GM19397 (cell line): ENCODE measurements at regions not wholly inside any gene's neighbourhood (a gene's known extent, or its start where the extent isn't known, plus 50 kb on each side); places are given as distances from the start of the nearest gene placed in this dataset.

Experiments used
- ATAC-seq: cut with Tn5 transposase; IDR thresholded peaks from one replicate; pipeline ENCODE4 v1.9.1; 2021; ENCODE audit warnings: mild to moderate bottlenecking, moderate library complexity; ENCODE audit not compliant: unreplicated experiment

DNA sequence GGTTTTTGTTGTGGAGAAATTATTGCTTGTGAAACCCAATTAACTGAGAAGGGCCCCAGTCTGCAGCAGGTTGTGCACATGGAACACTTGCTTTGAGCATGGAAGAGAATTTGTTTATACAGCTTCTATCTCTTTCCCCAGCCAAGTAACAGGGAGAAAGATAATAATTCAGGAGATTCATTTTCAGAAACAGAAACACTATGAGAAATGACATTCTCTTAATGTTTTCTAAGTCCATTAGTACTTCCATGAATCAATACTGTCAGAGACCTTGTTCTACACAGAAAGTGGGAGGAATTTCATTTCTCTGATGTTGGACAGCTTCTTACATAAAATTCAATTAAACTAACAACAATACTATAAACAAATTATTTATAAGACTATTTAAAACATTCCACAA, 446.3 kb downstream of the KLF12 start:
- ATAC-seq, result no peak

DNA sequence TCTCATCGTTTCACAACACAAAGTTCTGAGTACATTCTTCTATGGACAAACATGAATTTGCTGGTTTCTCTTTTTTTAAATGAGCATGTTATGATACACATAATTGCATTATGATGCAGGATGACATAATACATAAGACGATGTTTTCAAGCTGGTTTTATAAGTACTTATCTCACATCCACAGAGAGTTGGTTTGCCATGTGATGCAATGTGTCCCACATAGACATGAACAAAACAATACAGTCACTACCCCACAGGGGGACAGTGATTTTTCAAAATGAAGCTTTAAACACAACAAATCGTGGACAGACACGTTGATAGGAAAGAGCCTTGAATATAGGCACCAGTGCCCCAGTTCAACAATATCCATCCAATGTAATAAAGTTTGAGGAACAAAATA, 447.1 kb downstream of the KLF12 start:
- no peak for ATAC-seq

DNA sequence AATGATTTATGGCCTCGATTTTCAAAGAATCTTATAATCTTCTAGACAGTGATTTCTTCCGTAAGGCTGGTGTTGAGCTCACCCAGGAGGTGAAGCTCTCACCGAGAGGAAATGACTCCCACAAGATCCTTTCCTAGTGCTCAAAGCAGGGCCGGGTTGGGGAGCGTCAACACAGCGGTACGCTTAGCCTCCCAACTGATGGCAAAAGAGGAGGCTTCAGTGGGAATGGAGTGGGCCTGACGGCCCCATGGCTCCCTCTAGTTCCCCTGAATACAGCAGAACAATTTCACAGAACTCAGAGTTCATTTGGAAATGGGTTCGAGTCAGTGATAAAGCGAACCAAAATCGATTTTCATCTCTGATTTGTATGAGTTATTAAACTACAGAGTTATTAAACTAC, 449.5 kb downstream of the KLF12 start:
- no peak for ATAC-seq

DNA sequence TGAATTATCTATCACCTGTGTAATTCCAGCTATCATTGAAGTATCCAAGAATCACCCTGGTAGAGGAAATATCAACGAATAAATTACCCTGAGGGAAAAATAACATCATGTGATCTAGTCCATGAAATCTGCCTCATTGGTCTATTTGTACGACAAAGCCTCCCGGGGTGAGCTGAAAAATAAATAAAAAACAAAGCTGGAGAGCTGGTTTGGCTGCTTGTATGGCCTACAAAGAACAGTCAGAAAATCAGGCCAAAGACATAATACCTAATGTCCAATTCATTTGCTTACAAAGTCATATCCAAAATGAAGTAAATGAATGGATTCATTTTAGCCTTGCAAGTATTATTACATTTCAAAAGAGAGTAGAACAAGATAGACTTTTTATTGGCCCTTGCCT, 449.9 kb downstream of the KLF12 start:
- ATAC-seq, result no peak

DNA sequence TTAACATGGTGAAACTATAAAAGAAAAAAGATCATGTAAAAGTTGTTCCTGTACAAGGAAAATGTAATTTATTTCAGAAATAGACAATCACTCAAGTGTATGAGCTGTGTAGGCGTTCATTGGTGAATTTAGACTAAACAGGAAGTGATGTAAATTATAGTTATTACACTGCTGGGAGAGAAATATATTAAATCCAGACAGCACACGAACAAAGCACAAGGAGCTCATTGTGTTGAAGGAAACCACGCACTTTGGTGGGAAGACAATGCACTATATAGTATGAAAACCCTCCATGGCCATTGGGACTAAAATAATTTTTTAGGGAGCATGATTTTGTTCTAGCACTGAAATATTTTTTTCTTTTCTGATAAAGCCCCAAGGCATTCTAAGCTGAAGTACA, 450.5 kb downstream of the KLF12 start:
- no peak for ATAC-seq

DNA sequence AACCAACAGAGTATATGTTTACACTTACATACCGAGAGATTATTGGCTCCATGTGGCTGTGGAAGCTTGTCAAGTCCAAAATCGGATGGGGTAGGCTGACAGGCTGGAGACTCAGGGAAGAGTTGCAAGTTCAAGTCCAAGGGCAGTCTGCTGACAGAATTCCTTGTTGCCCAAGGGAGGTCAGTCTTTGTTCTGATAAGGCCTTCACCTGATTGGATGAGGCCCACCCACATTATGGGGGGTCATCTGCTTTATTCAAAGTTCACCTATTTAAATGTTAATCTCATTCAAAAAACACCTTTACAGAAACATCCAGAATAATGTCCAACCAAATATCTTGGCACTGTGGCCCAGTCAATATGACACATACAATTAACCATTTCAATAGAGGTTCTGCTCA, 452.4 kb downstream of the KLF12 start:
- no peak for ATAC-seq

DNA sequence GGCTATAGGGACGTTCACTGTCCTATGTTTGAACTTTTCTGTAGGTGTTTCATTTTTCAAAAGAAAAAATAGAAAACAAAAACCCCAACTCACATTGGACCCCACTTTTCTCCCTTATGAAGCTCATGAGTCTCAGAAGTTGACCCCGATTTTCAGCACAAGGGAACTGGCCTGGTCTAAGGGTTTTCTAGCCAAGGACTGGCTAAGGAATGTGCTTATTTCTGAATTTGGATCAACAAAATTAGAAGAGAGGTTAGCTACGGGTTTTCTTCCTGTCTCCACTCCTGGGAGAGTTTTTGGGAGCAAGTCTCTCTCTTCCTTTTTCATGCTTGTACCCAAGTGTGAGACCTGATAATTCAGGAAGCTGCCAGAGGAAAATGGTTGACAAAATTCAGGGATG, 453.2 kb downstream of the KLF12 start:
- ATAC-seq, result no peak

DNA sequence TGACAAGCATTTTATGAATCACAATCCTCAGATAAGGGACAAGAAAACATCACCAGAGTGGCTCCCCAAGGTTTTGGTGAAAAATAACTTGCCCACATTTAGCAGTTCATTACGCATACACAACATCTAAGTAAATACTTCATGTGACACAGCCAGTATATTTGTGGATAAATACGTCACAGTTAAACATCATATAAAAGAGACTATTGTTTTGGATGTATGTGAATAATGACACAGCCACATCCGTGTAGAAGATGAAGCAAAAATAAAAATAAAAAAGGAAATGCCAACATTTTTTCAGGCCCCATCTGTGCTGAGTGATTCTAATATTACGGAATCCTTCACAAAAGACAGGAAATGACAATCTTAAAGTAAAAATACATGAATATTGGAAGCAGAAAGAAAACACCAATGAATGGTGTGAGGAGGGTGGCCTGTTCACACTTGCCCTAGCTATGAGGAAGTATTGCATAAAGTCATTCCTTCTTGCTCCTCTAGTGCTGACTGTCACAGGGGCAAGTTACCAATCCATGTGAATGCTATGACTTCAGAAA, 457.1 kb downstream of the KLF12 start:
- no peak for ATAC-seq

DNA sequence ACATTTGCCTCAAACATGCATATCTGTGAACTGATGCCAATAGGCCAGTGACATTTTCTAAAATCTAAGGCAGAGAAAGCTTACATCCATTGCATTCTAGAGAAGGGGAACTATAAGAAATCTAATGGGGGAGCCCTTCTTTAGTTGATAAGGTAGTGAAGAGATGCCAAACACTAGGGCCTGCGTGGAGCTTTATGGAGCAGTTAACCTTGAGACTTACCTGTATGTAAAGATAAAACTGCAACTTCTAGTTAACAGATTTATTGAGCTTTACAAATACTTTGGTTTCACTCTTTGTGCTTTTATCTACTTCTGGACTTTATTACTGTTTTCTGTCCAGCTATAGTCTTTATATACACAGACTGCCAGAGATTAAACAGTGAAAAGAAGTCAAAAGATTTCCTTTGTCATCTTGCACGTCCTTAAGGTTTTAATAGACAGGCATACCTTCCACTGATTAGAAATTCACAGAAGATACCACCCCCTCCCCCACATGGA, 457.6 kb downstream of the KLF12 start:
- no peak for ATAC-seq

DNA sequence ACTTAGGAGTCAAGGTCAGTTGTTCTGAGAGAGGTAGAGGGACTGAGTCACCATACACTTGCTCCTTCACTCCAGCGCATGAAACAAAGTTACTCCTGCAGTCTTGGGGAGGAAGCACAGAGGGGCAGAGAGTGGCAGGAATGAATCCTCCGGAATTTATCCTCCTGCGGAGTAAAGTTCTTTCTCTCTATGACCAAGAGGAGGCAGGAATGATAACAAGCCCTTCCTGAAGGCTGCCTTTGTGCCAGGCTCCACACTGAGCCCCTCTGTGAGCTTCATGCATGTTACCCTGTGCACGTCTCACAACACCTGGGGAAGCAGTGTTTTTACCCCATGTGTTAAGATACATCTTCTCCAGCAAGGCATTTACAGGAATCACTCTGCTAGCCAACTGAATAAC, 458.4 kb downstream of the KLF12 start:
- no peak for ATAC-seq

DNA sequence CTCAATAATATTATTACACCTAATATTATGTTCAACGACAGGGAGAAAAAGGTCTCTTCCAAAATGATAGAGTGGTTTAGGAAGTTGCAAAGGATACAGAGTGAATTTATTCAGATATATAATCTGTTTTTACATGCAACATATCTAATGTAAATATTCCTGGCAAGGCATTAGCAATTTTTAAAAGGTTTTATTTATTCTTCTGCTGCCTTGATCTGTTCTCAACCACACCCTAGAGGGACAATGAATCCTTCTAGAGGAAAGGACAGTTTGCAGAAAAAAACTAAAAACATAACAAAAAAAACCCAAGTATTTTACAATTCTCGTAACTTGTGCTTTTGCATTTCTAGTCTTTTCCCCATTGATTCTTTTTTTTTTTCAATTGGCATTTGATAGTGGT, 459.6 kb downstream of the KLF12 start:
- no peak for ATAC-seq

DNA sequence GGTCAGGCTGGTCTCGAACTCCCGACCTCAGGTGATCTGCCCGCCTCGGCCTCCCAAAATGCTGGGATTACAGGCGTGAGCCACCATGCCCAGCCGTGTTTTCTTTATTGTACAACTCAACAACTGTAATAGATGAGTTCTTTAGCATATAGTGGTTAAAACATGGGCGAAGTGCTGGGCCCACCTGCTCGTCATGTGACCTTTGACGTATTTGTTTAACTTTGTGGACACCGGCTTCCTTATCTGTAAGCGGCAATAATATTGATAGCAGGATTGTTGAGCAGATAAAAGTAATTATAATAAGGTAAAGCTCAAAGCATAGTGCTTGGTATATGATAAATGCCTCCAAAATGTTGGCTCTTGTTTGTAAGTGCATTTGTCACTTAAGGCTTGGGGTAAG, 460.3 kb downstream of the KLF12 start:
- no peak for ATAC-seq

DNA sequence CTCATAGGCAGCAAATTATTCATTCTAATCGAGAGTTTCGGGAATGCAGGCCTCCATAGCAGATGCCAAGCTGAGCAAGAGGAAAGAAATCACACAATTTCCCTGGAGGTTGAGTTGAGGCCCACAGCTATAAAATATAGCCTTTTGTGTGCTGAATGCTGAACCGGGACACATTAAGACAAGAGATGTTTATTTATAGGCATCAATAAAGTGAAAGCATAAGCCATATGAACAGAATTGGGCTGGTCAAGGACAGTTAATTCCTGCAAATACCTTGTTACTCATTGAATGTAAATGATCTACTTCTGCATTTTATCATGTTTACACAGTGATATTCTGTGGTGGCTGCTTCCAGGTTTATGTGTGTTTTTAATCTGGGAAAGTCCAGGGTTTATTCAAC, 461.7 kb downstream of the KLF12 start:
- no peak for ATAC-seq

DNA sequence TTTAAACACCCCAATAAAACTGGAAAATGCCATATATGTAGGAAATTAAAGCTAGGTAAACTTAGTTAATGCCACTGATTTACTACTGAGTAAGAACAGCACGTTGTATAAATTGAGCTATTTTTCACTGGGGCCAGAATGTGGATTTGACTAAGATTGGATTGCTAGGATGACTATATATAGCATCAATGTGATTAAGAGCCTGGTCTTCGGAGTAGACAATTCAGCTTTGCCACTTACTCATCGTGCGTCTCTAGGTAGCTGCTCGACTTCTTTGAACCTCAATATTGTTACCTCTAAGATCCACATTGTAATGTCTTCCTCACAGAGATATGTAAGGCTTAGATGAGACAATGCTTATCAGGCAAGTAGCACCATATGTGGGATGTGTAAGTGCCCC, 462.5 kb downstream of the KLF12 start:
- ATAC-seq, result no peak

DNA sequence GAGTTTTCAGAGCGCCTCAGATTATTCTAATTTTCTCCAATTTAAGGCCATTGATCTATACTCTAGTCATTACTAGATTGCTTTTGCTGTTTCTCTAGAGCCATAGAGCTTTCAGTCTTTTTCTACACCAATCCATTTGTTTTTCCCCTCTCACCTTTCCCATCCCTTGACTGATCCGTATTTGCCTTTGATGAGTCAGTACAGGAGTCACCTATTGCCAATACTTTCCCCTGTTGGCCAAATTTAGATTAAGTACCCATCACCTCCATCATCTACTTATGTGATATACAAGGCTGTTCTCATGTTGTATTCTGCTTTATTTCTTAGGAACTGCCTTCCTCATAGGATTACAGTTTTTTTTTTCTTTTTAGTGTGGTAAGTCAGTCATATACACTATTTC, 463.2 kb downstream of the KLF12 start:
- no peak for ATAC-seq

DNA sequence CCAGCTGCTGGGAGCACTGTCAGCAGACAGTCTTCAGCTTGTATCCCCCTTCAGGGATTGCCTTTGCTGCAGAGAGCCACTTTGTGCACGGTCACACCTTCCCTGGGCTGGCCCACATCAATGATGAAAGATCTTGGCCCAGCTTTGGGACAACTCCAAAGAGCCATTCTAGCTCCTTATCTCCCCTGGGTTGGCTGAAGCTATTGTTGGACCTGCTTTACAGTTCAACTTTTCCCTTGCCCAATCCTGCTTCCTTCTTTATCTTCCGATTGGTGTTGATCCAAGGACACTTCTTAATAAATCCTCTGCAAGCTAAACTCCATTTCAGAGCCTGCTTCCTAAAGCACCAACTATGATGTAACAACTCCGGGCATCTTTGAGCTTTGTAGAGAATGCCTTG, 466.4 kb downstream of the KLF12 start:
- no peak for ATAC-seq

DNA sequence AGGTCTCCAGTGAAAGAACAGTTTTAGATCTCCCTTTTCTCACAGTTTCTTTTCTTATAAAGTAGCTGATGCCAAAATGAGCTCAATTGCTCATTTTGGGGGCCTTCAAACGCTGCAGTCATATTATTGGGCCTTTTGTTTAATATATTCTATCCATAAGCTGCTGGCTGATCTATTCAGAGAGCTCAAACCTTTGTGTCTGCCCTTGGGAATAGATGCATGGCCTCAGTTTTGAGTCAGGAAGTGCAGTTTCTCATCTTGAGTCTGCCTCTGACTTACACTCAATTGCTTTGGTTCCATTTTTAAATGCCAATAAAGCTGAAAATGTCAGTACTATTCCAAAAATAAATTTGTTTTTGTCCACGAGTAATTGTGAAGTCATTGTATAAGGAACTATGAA, 468.9 kb downstream of the KLF12 start:
- no peak for ATAC-seq

DNA sequence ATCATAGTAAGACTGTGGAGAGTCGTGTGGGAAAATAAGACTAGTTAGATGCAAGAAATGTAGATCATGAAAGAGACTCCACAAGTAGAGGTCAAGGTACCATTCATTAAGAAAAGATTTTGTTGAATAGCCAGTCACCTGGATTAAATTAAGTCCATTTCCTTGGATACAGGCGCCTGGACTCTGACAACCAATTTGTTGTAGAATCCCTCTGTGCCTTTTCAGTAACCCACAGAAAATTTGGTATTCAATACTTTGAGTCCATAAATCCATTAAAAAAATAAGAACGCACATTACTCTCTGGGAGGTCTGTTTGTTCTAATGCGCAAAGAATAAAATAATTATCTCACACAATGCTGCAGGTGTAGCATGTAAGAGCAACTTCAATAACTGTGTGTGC, 469.4 kb downstream of the KLF12 start:
- no peak for ATAC-seq

DNA sequence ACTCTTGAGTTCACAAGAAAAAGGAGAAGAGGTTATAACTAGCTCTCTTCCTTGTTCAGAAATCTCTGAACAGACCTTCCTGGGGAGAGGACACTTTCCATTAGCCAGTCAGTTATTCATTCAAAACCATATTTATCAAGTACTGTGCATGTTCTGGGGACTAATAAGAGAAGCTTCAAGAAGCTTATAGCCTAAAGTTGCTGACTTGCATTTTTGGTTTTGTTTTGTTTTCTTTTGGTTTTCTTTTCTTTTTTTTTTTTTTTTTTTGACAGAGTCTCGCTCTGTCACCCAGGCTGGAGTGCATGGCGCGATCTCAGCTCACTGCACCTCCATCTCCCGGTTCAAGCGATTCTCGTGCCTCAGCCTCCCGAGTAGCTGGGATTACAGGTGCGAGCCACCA, 471.4 kb downstream of the KLF12 start:
- ATAC-seq, result no peak

DNA sequence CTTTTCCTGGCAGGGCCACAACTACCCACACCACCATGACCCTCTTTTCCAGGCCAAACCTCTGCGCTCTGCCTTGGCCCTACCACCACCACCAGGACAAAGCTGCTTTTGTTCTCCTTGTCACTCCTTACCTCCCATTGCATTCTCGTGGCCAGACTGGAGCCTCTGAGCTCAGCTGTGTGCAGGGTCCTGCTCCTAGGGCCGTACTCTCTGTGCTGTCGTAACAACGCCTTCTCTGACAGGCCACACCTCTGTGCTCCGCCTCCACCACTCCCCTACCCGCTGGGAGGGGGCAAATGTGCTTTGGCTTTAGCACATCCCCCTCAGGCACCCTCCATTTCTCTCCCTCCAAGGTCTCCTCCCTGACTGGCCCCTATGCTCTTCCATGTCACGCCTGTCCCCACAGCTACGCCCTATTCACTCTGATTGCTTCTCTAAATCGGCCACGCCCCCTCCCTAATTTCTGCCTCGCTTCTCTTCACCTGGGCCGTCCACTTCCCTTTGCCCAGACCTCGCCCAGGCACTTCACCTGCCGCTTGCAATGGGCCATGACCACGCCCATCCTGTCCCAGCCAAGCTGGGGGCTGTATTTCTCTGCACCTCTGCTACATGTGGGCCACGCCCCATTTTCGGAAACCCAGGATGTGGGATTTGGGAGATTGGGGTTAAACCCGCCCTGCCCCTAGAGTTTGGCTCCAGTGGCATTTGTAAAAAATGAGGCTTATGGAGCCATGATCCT, 472.3 kb downstream of the KLF12 start:
- ATAC-seq, result no peak

DNA sequence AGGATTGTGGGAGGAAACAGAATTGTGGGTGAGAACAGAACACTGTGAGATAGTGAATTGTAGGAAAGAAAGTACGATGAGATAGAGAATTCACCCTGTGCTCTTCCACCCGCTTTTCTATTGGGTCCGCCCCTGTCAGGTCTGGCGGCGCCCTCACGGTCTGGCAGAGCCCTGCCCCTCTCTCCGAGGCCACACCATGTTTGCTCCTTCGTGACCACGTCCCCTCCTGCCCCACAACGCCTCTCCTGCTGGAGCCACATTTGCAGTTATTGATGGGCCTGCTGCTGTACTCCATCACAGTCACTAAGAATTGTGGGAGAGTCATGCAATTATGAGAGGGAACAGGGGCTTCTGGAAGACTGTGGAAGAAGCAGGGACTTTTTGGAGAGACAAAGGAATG, 473.1 kb downstream of the KLF12 start:
- ATAC-seq, result no peak

DNA sequence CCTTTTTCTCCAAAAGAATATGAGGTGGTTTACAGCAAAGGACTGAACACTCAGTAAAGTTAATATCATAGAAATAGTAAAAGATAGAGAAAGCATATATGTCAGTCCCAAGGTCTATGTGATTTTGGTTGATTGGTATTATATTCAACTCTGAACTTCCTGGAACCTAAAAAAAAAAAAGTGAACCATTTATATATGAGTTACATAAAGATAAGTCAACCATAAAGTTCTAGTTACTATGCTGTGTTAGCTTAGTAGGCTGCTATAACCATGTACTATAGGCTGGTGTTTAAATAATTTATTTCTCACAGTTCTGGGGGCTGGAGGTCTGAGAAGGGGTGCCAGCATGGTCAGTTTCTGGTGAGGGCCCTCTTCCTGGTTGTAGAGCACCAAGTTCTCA, 475.6 kb downstream of the KLF12 start:
- ATAC-seq, result no peak
